MM.1S (cell line): ENCODE measurements at regions not wholly inside any gene's neighbourhood (a gene's known extent, or its start where the extent isn't known, plus 50 kb on each side); places are given as distances from the start of the nearest gene placed in this dataset.
A peak's percentile ranks its signal among the peaks of the same experiment; 100 is the strongest.

Experiments
- DNase-seq: peaks from one replicate; pipeline ENCODE4 v3.0.0-alpha.2; 2015
- H2AFZ ChIP-seq: fragments of 300-600 bp; sonication (generic); 2 replicates; pipeline ENCODE4 v1.6.0; 2016; ENCODE audit warnings: antibody characterized with exemption, low read length
- H3F3A ChIP-seq: fragments of 300-600 bp; sonication (generic); 2 replicates; pipeline ENCODE4 v1.6.1; 2016; ENCODE audit warnings: mild to moderate bottlenecking, antibody characterized with exemption, low read length, moderate library complexity, mixed read lengths; ENCODE audit not compliant: insufficient read depth
- H3K27ac ChIP-seq: fragments of 300-600 bp; sonication (generic); 2 replicates; pipeline ENCODE4 v1.5.1; 2016; ENCODE audit warnings: mild to moderate bottlenecking, low read length
- H3K27me3 ChIP-seq: fragments of 300-600 bp; sonication (generic); replicated peaks from 2 replicates; pipeline ENCODE4 v1.6.0; 2016; ENCODE audit warnings: low read length; ENCODE audit not compliant: insufficient read depth
- H3K36me3 ChIP-seq: fragments of 300-600 bp; sonication (generic); replicated peaks from 2 replicates; pipeline ENCODE4 v1.6.1; 2016; ENCODE audit warnings: mild to moderate bottlenecking, low read length, mixed read lengths; ENCODE audit not compliant: insufficient read depth
- H3K4me1 ChIP-seq: fragments of 300-600 bp; sonication (generic); 2 replicates; pipeline ENCODE4 v1.6.1; 2016; ENCODE audit warnings: low read length, mixed read lengths
- H3K4me2 ChIP-seq: fragments of 300-600 bp; sonication (generic); 2 replicates; pipeline ENCODE4 v1.6.0; 2016; ENCODE audit warnings: low read depth, low read length
- H3K4me3 ChIP-seq: fragments of 300-600 bp; sonication (generic); 2 replicates; pipeline ENCODE4 v1.5.1; 2016; ENCODE audit warnings: low read length, mixed read lengths
- H3K79me2 ChIP-seq: fragments of 300-600 bp; sonication (generic); 2 replicates; pipeline ENCODE4 v1.6.1; 2016; ENCODE audit warnings: mixed run types, low read length, mixed read lengths
- H3K9ac ChIP-seq: fragments of 300-600 bp; sonication (generic); 2 replicates; pipeline ENCODE4 v1.6.1; 2016; ENCODE audit warnings: low read length, mixed read lengths
- H3K9me2 ChIP-seq: fragments of 300-600 bp; sonication (generic); replicated peaks from 2 replicates; pipeline ENCODE4 v1.6.1; 2016; ENCODE audit warnings: mild to moderate bottlenecking, low read length, mixed read lengths; ENCODE audit not compliant: insufficient read depth
- H3K9me3 ChIP-seq: fragments of 300-600 bp; sonication (generic); replicated peaks from 2 replicates; pipeline ENCODE4 v1.6.1; 2016; ENCODE audit warnings: mild to moderate bottlenecking, low read length, mixed read lengths; ENCODE audit not compliant: insufficient read depth
- H4K20me1 ChIP-seq: fragments of 300-600 bp; sonication (generic); 2 replicates; pipeline ENCODE4 v1.6.1; 2016; ENCODE audit warnings: mild to moderate bottlenecking, low read length, moderate library complexity, mixed read lengths; ENCODE audit not compliant: insufficient read depth
- EZH2 ChIP-seq: fragments of 300-600 bp; sonication (generic); optimal IDR thresholded peaks from 2 replicates; pipeline ENCODE3; 2017; ENCODE audit warnings: low read depth, mild to moderate bottlenecking, antibody characterized with exemption, low read length, mixed read lengths
- EZH2phosphoT487 ChIP-seq: fragments of 300-600 bp; sonication (generic); IDR thresholded peaks from 2 replicates; pipeline ENCODE4 v1.6.1; 2018; ENCODE audit warnings: antibody characterized with exemption, low read length
- TF ChIP-seq, protein P1 (sequence below): fragments of 300-600 bp; sonication (generic); IDR thresholded peaks from 2 replicates; pipeline ENCODE4 v1.5.1; 2016; ENCODE audit warnings: antibody characterized with exemption, low read length, mixed read lengths

DNA sequence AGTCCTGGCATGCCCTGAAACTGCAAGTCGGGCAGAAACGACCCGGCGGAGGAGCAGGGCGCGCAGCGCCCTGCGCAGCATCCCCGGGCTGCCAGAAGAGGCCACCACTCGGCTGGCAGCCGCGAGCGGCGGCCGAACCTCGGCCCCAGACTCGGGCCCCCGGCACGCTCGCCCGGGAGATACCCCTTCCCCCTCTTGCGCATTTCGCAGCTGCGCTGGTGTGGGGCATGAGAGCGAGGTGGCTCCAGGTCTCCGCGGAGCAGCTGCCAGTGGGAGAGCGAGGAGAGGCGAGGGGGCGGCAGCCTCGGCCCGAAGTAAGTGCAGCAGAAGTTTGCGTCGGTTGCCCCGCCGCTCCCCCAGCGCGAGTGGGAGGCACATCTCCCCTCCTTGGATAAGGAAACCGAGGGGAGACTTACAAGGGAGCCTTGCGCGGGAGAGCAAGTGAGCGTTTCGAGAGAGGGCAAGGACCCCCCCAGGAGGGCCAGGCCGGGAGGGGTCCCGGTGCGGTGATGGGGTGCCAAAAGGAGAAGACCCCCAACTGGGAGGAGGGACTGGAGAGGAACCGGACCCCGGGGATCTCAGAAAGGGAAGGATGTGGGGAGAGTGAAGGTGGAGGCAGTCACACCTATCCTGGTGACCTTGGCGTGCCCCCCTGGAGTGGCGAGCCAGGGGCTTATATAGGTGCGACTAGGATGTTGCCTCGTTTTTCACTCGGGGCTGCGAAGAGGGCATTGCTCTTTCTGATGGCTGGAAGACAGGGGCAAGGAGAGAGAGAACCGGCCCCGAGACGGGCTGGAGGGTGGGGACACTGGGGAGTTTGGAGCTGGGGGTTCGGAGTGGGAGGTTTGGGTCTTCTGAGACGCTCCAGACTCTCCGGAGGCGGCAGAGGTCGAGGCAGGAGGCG, 256.3 kb downstream of the OTUD1 start:
- Histone ChIP-seq H2AFZ (no peak overlapping the region), H3K9me3 (no peaks in the 10 kb centered on the region), H3F3A (no peaks in the 10 kb centered on the region), H3K27me3 (no peaks in the 10 kb centered on the region), H4K20me1 (no peaks in the 10 kb centered on the region), H3K36me3 (no peaks in the 10 kb centered on the region), H3K9me2 (no peaks in the 10 kb centered on the region), H3K27ac (no peak overlapping the region), H3K9ac (no peak overlapping the region), H3K4me3 (peak overlapping the region; percentile 16; the same call in 1 of the 2 replicates), H3K79me2 (no peaks in the 10 kb centered on the region), H3K4me2 (peak overlapping the region; percentile 50; the same call in 1 of the 2 replicates), H3K4me1 (no peaks in the 10 kb centered on the region)
- no peak for TF ChIP-seq EZH2phosphoT487
- no peak for TF ChIP-seq EZH2
- TF ChIP-seq, protein P1, sequence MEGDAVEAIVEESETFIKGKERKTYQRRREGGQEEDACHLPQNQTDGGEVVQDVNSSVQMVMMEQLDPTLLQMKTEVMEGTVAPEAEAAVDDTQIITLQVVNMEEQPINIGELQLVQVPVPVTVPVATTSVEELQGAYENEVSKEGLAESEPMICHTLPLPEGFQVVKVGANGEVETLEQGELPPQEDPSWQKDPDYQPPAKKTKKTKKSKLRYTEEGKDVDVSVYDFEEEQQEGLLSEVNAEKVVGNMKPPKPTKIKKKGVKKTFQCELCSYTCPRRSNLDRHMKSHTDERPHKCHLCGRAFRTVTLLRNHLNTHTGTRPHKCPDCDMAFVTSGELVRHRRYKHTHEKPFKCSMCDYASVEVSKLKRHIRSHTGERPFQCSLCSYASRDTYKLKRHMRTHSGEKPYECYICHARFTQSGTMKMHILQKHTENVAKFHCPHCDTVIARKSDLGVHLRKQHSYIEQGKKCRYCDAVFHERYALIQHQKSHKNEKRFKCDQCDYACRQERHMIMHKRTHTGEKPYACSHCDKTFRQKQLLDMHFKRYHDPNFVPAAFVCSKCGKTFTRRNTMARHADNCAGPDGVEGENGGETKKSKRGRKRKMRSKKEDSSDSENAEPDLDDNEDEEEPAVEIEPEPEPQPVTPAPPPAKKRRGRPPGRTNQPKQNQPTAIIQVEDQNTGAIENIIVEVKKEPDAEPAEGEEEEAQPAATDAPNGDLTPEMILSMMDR, result no peak
- DNase-seq, result peak; percentile 26

DNA sequence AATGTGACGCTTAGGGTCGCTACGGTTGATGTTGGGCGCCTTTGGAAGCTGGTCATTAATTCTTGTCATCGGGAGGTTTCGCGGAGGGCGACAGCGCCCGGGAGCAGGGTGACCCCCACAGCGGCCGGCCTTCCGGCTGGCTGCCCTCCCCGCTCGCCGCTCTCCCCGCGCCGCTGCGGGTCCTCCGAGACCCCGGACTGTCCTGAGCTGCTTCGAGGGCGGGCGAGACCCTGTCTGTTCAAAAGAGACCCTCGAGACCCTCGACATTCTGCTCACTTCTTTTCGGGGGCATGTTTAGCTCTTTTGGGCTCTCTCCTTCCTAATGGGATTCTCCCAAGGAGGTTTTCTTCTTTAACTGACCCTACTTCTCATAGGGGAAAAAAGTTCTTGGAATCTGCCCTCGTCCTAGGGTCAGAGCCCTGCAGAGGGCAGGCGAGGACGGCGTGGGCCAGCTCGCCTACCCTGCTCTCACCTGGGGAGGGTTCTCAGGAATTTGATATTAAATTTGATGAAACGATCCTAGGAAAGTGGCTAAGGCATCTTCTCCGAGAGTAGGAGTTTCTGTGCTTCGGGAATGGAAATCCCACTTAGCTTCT, 257.0 kb downstream of the OTUD1 start:
- Histone ChIP-seq H3K79me2 (no peaks in the 10 kb centered on the region), H3F3A (no peaks in the 10 kb centered on the region), H3K9me2 (no peaks in the 10 kb centered on the region), H3K4me3 (no peak overlapping the region), H3K27ac (no peak overlapping the region), H2AFZ (no peak overlapping the region), H3K4me1 (no peaks in the 10 kb centered on the region), H4K20me1 (no peaks in the 10 kb centered on the region), H3K36me3 (no peaks in the 10 kb centered on the region), H3K9ac (no peak overlapping the region), H3K27me3 (no peaks in the 10 kb centered on the region), H3K4me2 (no peak overlapping the region), H3K9me3 (no peaks in the 10 kb centered on the region)
- TF ChIP-seq EZH2phosphoT487, result no peak
- no peak for DNase-seq

DNA sequence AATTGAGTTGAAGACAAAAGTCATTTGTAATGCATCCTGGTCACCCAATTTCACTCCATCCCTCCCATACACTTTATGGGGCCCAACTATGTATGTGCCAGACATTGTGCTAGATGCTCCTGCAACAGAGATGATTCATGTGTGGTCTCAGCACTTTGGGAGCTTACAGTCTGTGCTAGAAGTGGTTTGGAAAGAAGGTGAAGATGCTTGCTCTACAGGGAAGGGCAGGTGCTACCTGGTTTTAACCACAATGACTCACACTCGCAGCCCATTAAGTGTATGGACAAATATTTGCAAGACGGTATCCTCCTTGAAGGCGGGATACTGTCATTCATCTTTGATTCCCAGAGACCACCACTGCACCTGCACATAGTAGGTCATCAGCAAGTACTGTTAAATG, 257.6 kb downstream of the OTUD1 start:
- no peaks in the 10 kb centered on the region for H4K20me1 ChIP-seq
- no peaks in the 10 kb centered on the region for H3K4me1 ChIP-seq
- DNase-seq, result no peak
- no peaks in the 10 kb centered on the region for H3K27me3 ChIP-seq
- H3K4me3 ChIP-seq, result no peak overlapping the region
- H3K27ac ChIP-seq, result no peak overlapping the region
- no peak overlapping the region for H3K4me2 ChIP-seq
- H3K9ac ChIP-seq, result no peak overlapping the region
- no peaks in the 10 kb centered on the region for H3K36me3 ChIP-seq
- no peaks in the 10 kb centered on the region for H3K9me2 ChIP-seq
- H3F3A ChIP-seq, result no peaks in the 10 kb centered on the region
- no peak for TF ChIP-seq EZH2phosphoT487
- H3K9me3 ChIP-seq, result no peaks in the 10 kb centered on the region
- no peak overlapping the region for H2AFZ ChIP-seq
- H3K79me2 ChIP-seq, result no peaks in the 10 kb centered on the region

DNA sequence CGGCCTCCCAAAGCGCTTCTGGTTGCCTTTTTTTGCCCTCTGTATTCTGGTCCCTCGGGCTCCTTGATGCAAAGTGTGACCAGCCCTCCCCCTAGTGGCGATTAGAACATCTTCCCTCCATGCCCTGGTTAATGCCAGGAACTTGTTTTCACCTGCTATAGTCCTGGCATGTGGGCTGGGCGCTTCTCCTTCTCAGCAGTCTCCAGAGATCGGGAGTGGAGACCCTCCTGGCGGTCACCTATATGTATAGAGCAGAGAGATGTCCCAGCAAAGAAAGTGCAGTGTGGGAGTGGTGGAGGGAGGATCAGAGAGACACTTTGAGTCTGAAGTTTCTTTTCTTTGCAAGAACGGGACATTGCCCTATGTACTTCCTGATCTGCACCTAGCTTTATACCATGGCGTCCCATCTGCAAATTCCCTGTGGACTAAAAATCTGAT, 264.1 kb downstream of the OTUD1 start:
- no peak for TF ChIP-seq EZH2phosphoT487
- TF ChIP-seq, protein P1, result peak; percentile 71
- TF ChIP-seq EZH2, result no peak

More for the DNA sequence above, 264.1 kb downstream of the OTUD1 start:
- Histone ChIP-seq H3F3A (no peaks in the 10 kb centered on the region), H3K4me2 (peak overlapping the region; percentile 33; the same call in 1 of the 2 replicates), H3K9ac (peak overlapping the region; percentile 23; the same call in 1 of the 2 replicates), H3K36me3 (no peaks in the 10 kb centered on the region), H3K4me3 (peak overlapping the region; percentile 26; the same call in 1 of the 2 replicates), H3K79me2 (no peaks in the 10 kb centered on the region), H3K27me3 (no peaks in the 10 kb centered on the region), H2AFZ (peak overlapping the region; percentile 85), H3K27ac (no peak overlapping the region), H3K9me3 (no peaks in the 10 kb centered on the region), H4K20me1 (no peaks in the 10 kb centered on the region), H3K9me2 (no peaks in the 10 kb centered on the region), H3K4me1 (0 out of 2 replicates have a peak, but pooled peaks cover 3% of the 10 kb centered on the region)
- peak; percentile 77 for DNase-seq
